MM.1S (cell line): ENCODE measurements at regions not wholly inside any gene's neighbourhood (a gene's known extent, or its start where the extent isn't known, plus 50 kb on each side); places are given as distances from the start of the nearest gene placed in this dataset.

ENCODE experiments used
- EZH2phosphoT487 ChIP-seq: fragments of 300-600 bp; sonication (generic); IDR thresholded peaks from 2 replicates; pipeline ENCODE4 v1.6.1; 2018; ENCODE audit warnings: antibody characterized with exemption, low read length
- TF ChIP-seq, protein P1 (sequence below): fragments of 300-600 bp; sonication (generic); IDR thresholded peaks from 2 replicates; pipeline ENCODE4 v1.5.1; 2016; ENCODE audit warnings: antibody characterized with exemption, low read length, mixed read lengths

DNA sequence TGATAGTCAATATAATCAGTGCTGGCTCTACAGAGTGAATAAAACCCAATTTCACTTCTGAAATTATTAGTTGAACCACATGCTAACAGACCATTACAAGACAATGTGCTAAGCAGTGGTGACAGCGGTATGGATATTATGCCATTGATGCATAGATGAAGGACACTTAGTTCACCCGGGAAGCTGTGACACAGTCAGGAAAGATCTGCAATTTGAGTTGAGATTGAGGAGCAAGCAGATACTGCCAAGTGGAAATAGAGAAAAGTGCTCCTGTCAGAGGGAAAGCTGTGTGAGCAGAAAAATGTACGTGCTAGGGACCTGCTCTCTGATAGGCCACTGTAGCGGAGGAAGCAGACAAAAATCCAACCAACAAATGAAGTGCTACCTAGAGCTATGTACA lies 529.5 kb upstream of the CDH2 start:
- TF ChIP-seq, protein P1, sequence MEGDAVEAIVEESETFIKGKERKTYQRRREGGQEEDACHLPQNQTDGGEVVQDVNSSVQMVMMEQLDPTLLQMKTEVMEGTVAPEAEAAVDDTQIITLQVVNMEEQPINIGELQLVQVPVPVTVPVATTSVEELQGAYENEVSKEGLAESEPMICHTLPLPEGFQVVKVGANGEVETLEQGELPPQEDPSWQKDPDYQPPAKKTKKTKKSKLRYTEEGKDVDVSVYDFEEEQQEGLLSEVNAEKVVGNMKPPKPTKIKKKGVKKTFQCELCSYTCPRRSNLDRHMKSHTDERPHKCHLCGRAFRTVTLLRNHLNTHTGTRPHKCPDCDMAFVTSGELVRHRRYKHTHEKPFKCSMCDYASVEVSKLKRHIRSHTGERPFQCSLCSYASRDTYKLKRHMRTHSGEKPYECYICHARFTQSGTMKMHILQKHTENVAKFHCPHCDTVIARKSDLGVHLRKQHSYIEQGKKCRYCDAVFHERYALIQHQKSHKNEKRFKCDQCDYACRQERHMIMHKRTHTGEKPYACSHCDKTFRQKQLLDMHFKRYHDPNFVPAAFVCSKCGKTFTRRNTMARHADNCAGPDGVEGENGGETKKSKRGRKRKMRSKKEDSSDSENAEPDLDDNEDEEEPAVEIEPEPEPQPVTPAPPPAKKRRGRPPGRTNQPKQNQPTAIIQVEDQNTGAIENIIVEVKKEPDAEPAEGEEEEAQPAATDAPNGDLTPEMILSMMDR: no peak
- no peak for TF ChIP-seq EZH2phosphoT487
